GM18507 (cell line): ENCODE measurements at regions not wholly inside any gene's neighbourhood (a gene's known extent, or its start where the extent isn't known, plus 50 kb on each side); places are given as distances from the start of the nearest gene placed in this dataset.
"Not testable (repeated sequence)": the region's sequence is repeated elsewhere in the genome, so short reads cannot be mapped to it uniquely, and the experiment has no call there.

ENCODE experiments used
- DNase-seq: peaks from one replicate; pipeline ENCODE4 v3.0.0; 2011; ENCODE audit warnings: low read depth; ENCODE audit not compliant: insufficient read length; ENCODE audit errors: extremely low spot score
- FAIRE-seq: peaks from 2 replicates; lab custom pipeline; 2011; peaks lifted over from hg19 to GRCh38; lab: Jason Lieb, UNC

- no peak for FAIRE-seq
- no peak for DNase-seq
Measured at GRCh38 chr9:26523577-26523976, 369.0 kb downstream of the CAAP1 start.

GRCh38 chr9:26520141-26520540 lies 372.5 kb downstream of the CAAP1 start:
- no peak for DNase-seq

GRCh38 chr9:26516773-26517343 lies 375.7 kb downstream of the CAAP1 start:
- FAIRE-seq (no peak), DNase-seq (no peak)

More at GRCh38 chr9:26520141-26520540, 372.5 kb downstream of the CAAP1 start:
- FAIRE-seq = no peak

GRCh38 chr9:26513730-26514129 lies 378.9 kb downstream of the CAAP1 start:
- no peak for FAIRE-seq
- DNase-seq = no peak

- no peak for DNase-seq
- no peak for FAIRE-seq
Measured at GRCh38 chr9:26510137-26510536, 382.5 kb downstream of the CAAP1 start.

GRCh38 chr9:26508897-26509296 lies 383.7 kb downstream of the CAAP1 start:
- FAIRE-seq (no peak), DNase-seq (no peak)

GRCh38 chr9:26504057-26504456 lies 388.5 kb downstream of the CAAP1 start:
- FAIRE-seq (no peak), DNase-seq (no peak)

GRCh38 chr9:26502311-26502710 lies 390.3 kb downstream of the CAAP1 start:
- no peak for DNase-seq
- FAIRE-seq = no peak

- DNase-seq (no peak), FAIRE-seq (no peak)
Measured at GRCh38 chr9:26500471-26500870, 392.1 kb downstream of the CAAP1 start.

GRCh38 chr9:26492608-26493521 lies 399.7 kb downstream of the CAAP1 start:
- not testable (repeated sequence) for DNase-seq, FAIRE-seq

- not testable (repeated sequence) for FAIRE-seq, DNase-seq
Measured at GRCh38 chr9:26491922-26492607, 400.5 kb downstream of the CAAP1 start.

GRCh38 chr9:26483991-26484390 lies 408.6 kb downstream of the CAAP1 start:
- FAIRE-seq = no peak

GRCh38 chr9:26477963-26478362 lies 414.6 kb downstream of the CAAP1 start:
- DNase-seq (no peak), FAIRE-seq (no peak)

More at GRCh38 chr9:26483991-26484390, 408.6 kb downstream of the CAAP1 start:
- no peak for DNase-seq

GRCh38 chr9:26471261-26471660 lies 421.3 kb downstream of the CAAP1 start:
- FAIRE-seq = no peak

GRCh38 chr9:26470284-26470683 lies 422.3 kb downstream of the CAAP1 start:
- FAIRE-seq = no peak
- DNase-seq = no peak

More at GRCh38 chr9:26471261-26471660, 421.3 kb downstream of the CAAP1 start:
- DNase-seq = no peak

GRCh38 chr9:26463837-26464236 lies 428.8 kb downstream of the CAAP1 start:
- DNase-seq (no peak), FAIRE-seq (no peak)

- no peak for DNase-seq
- no peak for FAIRE-seq
Measured at GRCh38 chr9:26462751-26463150, 429.9 kb downstream of the CAAP1 start.

GRCh38 chr9:26462213-26462612 lies 430.4 kb downstream of the CAAP1 start:
- DNase-seq (no peak), FAIRE-seq (no peak)

- FAIRE-seq (no peak), DNase-seq (no peak)
Measured at GRCh38 chr9:26460624-26461023, 432.0 kb downstream of the CAAP1 start.

GRCh38 chr9:26459959-26460358 lies 432.6 kb downstream of the CAAP1 start:
- no peak for FAIRE-seq
- no peak for DNase-seq
